Neuron (in vitro differentiated cells): ENCODE measurements at regions not wholly inside any gene's neighbourhood (a gene's known extent, or its start where the extent isn't known, plus 50 kb on each side); places are given as distances from the start of the nearest gene placed in this dataset.
"Not testable (repeated sequence)": the region's sequence is repeated elsewhere in the genome, so short reads cannot be mapped to it uniquely, and the experiment has no call there.

Experiments
- H2AFZ ChIP-seq: one replicate; pipeline ENCODE4 v1.6.1; 2013; ENCODE audit warnings: low read depth, mild to moderate bottlenecking, inconsistent platforms, low read length, moderate library complexity
- H3K27me3 ChIP-seq: one replicate; pipeline ENCODE4 v1.6.1; 2013; ENCODE audit warnings: low read length; ENCODE audit not compliant: insufficient read depth
- H3K36me3 ChIP-seq: one replicate; pipeline ENCODE4 v1.6.1; 2013; ENCODE audit warnings: low read length; ENCODE audit not compliant: insufficient read depth
- H3K4me1 ChIP-seq: one replicate; pipeline ENCODE4 v1.6.1; 2013; ENCODE audit warnings: low read length; ENCODE audit not compliant: insufficient read depth
- H3K4me3 ChIP-seq: 2 replicates; pipeline ENCODE4 v1.5.1; 2013; ENCODE audit warnings: mild to moderate bottlenecking, low read length, moderate library complexity
- H3K9me3 ChIP-seq: one replicate; pipeline ENCODE4 v1.6.1; 2013; ENCODE audit warnings: low read length

GRCh38 chr13:108069521-108070210, 145.7 kb downstream of the LIG4 start:
- H3K9me3 ChIP-seq: peaks cover 4% of the 10 kb centered on the region
- H3K4me3 ChIP-seq: no peak overlapping the region
- no peaks in the 10 kb centered on the region for H3K36me3 ChIP-seq
- no peak overlapping the region for H2AFZ ChIP-seq
- no peaks in the 10 kb centered on the region for H3K4me1 ChIP-seq
- H3K27me3 ChIP-seq: no peaks in the 10 kb centered on the region

- H3K27me3 ChIP-seq, H3K9me3 ChIP-seq, H2AFZ ChIP-seq, H3K36me3 ChIP-seq, H3K4me1 ChIP-seq, H3K4me3 ChIP-seq: not testable (repeated sequence)
Measured at GRCh38 chr13:108064372-108064771, 151.0 kb downstream of the LIG4 start.

GRCh38 chr13:108060111-108060510, 155.2 kb downstream of the LIG4 start:
- H3K27me3 ChIP-seq: no peaks in the 10 kb centered on the region
- no peak overlapping the region for H3K4me3 ChIP-seq
- H2AFZ ChIP-seq: no peak overlapping the region
- peaks cover 2% of the 10 kb centered on the region for H3K9me3 ChIP-seq
- no peaks in the 10 kb centered on the region for H3K36me3 ChIP-seq
- no peaks in the 10 kb centered on the region for H3K4me1 ChIP-seq

- H3K9me3 ChIP-seq: no peaks in the 10 kb centered on the region
- H3K27me3 ChIP-seq: no peaks in the 10 kb centered on the region
- H3K4me3 ChIP-seq: no peak overlapping the region
- H3K4me1 ChIP-seq: no peaks in the 10 kb centered on the region
- H2AFZ ChIP-seq: no peak overlapping the region
- no peaks in the 10 kb centered on the region for H3K36me3 ChIP-seq
Measured at GRCh38 chr13:108056278-108056677, 159.1 kb downstream of the LIG4 start.

GRCh38 chr13:108049211-108049610, 166.1 kb downstream of the LIG4 start:
- Histone ChIP-seq H3K4me1 (no peaks in the 10 kb centered on the region), H3K27me3 (no peaks in the 10 kb centered on the region), H2AFZ (no peak overlapping the region), H3K9me3 (no peaks in the 10 kb centered on the region), H3K36me3 (no peaks in the 10 kb centered on the region), H3K4me3 (no peak overlapping the region)

GRCh38 chr13:108044954-108045353, 170.4 kb downstream of the LIG4 start:
- Histone ChIP-seq H3K36me3 (no peaks in the 10 kb centered on the region), H3K4me1 (no peaks in the 10 kb centered on the region), H2AFZ (no peak overlapping the region), H3K9me3 (no peaks in the 10 kb centered on the region), H3K4me3 (no peak overlapping the region), H3K27me3 (no peaks in the 10 kb centered on the region)

- not testable (repeated sequence) for H3K27me3 ChIP-seq, H3K4me1 ChIP-seq, H3K4me3 ChIP-seq, H2AFZ ChIP-seq, H3K9me3 ChIP-seq, H3K36me3 ChIP-seq
Measured at GRCh38 chr13:108042866-108043265, 172.5 kb downstream of the LIG4 start.

GRCh38 chr13:108037348-108037747, 178.0 kb downstream of the LIG4 start:
- no peaks in the 10 kb centered on the region for H3K27me3 ChIP-seq
- no peak overlapping the region for H2AFZ ChIP-seq
- H3K4me1 ChIP-seq: no peaks in the 10 kb centered on the region
- H3K4me3 ChIP-seq: no peak overlapping the region
- no peaks in the 10 kb centered on the region for H3K36me3 ChIP-seq
- H3K9me3 ChIP-seq: no peaks in the 10 kb centered on the region

GRCh38 chr13:108036411-108036932, 178.9 kb downstream of the LIG4 start:
- Histone ChIP-seq H3K4me1 (no peaks in the 10 kb centered on the region), H3K36me3 (no peaks in the 10 kb centered on the region), H2AFZ (no peak overlapping the region), H3K9me3 (no peaks in the 10 kb centered on the region), H3K4me3 (no peak overlapping the region), H3K27me3 (no peaks in the 10 kb centered on the region)

GRCh38 chr13:108034909-108035410, 180.4 kb downstream of the LIG4 start:
- Histone ChIP-seq H3K4me3 (no peak overlapping the region), H3K4me1 (no peaks in the 10 kb centered on the region), H3K36me3 (no peaks in the 10 kb centered on the region)

GRCh38 chr13:108033800-108034707, 181.3 kb downstream of the LIG4 start:
- Histone ChIP-seq H2AFZ (no peak overlapping the region), H3K27me3 (no peaks in the 10 kb centered on the region), H3K4me1 (no peaks in the 10 kb centered on the region), H3K4me3 (no peak overlapping the region), H3K9me3 (no peaks in the 10 kb centered on the region), H3K36me3 (no peaks in the 10 kb centered on the region)

More at GRCh38 chr13:108034909-108035410, 180.4 kb downstream of the LIG4 start:
- Histone ChIP-seq H3K9me3 (no peaks in the 10 kb centered on the region), H2AFZ (no peak overlapping the region), H3K27me3 (no peaks in the 10 kb centered on the region)

GRCh38 chr13:108031865-108032264, 183.5 kb downstream of the LIG4 start:
- Histone ChIP-seq H3K36me3 (no peaks in the 10 kb centered on the region), H2AFZ (no peak overlapping the region), H3K4me1 (peaks cover 2% of the 10 kb centered on the region), H3K27me3 (no peaks in the 10 kb centered on the region), H3K9me3 (no peaks in the 10 kb centered on the region), H3K4me3 (no peak overlapping the region)

GRCh38 chr13:108030769-108031168, 184.6 kb downstream of the LIG4 start:
- Histone ChIP-seq H2AFZ (no peak overlapping the region), H3K4me3 (no peak overlapping the region), H3K27me3 (no peaks in the 10 kb centered on the region), H3K36me3 (no peaks in the 10 kb centered on the region), H3K4me1 (peaks cover 3% of the 10 kb centered on the region), H3K9me3 (no peaks in the 10 kb centered on the region)
